ENCODE measurements at regions not wholly inside any gene's neighbourhood (a gene's known extent, or its start where the extent isn't known, plus 50 kb on each side); places are given as distances from the start of the nearest gene placed in this dataset.

DNA sequence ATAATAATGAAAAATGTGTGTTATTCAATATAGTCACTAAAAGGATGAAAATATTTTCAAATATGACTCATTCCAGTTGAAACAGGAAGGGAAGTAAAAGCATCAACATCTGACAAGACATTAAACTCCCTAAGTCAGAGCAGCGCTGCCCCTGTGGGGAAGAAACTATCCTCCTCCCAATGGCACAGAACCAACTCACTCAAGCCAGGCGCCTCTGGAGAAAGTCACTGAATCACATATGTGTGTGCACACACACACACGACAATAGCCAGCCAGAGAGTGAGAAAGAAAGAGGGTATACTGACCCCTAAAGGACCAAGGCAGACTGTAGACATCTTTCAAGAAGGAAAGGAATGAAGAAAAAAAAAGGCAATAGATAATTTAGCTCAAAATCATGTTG is 126.9 kb downstream of the SETD4 start:
- no peak for DNase-seq

DNA sequence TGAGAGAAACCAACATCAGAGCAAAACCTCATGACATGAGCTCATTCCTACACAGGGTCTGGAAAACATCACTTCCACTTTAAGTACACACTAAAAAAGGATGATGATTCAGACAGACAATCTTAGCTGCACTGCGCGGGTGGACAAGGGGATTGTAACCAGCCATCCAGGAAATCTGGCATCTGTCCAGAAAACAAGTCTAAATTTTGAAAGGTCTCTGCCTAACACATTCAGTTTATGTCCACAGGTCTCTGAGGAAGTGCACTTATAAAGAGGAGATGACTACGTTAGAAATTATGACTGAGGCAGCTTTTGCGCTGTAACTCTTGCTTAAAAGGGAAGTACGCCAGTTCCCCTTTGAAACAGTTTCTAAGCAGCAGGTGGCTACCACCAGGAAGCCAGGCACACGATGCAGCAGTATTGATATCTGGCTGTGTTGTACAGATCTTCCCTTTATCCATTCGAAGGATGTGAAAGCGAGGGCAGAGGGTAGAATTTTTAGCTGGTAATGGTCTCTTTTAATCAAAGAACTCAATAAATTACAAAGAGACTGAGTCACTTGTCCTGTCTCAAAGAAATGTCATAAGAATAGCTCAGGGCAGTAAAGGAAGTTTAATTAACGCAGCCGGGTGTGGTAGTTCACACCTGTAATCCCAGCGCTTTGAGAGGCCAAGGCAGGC is 128.0 kb downstream of the SETD4 start:
- no peak for DNase-seq

DNA sequence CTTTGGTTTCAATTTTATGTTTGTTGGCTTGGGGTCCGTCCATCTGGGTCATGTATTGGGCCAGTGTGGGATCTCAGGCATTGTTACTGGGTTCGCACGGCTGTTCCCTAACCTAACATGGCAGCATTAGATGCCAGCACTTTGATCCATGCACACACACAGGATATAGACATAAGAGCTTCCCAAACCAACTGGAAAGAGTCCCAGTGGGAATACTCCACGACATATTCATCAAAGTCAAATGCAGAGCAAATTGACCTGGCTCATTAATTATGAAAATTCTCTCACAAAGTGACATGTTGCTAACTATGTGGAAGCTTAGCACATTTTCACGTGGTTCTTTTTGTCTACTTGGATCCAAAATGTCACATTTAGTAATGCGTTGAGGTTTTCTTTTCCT is 130.4 kb downstream of the SETD4 start:
- no peak for DNase-seq

DNA sequence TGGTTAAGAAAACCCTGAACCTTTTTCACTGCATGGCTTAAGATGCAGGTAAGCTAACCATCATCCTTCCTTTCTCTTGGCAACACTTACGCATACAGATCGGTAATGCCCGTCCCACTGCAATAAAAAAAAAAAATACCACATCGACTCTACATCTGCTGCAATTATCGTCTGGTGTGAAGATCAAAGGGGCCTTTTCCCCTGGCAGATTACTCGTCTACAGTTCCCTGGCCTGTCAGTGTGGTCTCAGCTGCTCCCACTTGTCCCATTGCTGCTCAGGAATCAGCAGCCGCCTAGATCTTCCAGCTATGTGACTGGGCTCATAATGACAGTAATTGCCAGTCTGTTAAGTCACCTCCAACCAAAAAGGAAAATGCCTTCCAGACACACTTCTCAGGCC is 133.1 kb downstream of the SETD4 start:
- DNase-seq = no peak

DNA sequence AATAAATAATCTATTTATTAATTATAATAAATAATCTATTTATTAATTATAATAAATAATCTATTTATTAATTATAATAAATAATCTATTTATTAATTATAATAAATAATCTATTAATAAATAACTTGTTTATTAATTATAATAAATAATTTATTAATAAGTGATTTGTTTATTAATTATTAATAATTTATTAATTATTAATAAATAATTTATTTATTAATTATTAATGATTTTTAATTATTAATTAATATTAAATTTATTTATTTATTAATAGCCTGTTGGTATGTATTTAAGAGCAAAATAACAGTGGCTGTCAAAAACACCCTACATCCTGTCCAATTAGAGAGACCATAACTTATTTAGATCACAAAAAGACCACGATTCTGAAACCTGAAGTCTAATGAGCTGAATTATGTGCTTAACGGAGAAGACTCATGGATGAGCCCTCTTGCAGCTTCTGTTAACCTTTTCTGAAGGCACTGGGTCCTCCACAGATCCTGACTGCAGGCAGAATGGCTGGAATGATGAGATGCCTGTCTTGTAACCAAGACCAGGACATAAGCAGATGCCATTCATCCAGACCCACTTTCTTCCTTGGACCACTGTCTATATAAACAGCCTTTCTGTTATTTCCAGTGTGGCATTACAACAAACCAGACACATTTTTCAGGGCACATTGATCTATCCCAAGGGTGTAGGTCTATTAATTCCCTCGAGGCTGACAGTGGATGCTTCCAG is 134.2 kb downstream of the SETD4 start:
- no peak for DNase-seq

DNA sequence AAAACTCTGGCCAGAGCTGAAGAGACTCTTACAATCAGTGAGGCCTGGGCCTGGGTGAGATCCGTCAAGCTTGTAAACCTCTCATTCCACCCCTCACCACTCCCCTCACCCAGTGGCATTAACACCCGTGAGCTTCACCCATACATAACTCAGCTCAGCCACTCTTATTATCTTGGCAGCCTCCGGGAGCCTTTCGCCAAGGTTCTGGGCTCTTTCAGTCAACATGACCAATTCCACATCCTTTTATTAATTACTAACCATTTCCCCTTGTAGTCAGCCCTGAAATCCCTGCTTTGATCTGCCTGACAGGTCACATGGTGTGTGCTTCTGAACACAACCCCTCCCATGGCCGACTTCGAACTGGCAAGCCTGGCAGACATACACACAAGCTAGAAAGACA is 134.8 kb downstream of the SETD4 start:
- DNase-seq = no peak

DNA sequence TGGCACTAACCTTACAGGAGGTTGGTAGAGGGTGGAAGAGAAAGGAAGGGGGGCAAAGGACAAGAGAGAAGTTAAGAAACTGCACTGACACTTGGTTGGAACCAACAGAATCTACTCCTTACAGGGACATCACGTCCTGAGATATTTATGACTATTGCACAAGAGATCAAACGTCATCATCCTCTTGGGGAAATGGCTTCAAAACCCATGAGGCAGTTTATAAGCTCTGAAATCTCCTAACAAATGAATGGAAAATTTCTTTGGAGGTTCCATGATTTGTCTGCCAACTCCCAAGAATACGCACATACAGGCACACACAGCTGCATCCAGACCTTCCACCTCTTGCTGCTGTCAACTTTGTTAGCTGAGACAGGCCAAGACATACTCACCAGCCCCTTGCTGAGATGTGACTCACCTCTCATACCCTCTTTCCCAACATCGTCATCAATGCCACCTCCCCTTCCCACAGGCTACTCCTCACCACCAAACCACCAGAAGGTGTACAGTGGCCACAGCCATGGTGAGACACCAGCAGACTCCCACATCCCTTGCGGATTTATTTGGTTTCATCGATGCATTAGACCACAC is 135.5 kb downstream of the SETD4 start:
- no peak for DNase-seq

DNA sequence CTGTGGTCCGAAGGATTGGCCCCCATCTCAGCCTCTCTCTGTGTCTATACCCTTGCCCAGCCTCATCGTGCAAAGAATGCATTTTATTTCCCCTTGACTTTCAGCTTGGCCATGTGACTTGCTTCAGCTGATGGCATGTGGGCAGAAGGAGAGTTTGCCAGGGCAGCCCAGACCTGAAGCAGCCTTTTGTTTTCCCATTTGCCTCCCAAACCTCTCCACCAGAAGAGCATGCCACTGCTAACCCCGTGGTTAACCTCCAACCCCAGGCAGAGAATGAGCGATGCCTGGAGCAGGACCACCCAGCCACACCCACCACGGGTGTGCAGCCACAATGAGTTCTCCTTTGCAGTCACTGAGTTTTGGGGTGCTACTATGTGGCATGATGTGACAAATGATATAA is 136.4 kb downstream of the SETD4 start:
- DNase-seq = no peak

DNA sequence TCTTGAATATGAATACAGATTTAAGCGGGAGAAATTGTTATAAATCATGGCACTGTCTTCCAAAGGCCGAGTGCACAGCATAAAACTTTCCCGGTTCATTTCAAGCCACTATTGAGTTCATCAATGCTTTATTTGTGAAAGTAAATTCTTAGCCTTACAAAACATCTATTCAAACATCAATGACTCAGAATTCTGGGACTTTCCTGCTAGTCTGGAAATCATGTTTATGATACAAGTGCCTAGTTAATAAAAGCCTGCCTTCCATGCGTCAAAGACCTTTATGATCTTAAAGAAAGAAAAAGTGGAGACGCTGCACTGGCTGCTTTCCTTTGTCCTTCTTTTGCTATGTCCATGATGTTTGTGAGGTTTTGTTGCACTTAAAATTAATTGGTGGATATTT is 137.7 kb downstream of the SETD4 start:
- DNase-seq = no peak

DNA sequence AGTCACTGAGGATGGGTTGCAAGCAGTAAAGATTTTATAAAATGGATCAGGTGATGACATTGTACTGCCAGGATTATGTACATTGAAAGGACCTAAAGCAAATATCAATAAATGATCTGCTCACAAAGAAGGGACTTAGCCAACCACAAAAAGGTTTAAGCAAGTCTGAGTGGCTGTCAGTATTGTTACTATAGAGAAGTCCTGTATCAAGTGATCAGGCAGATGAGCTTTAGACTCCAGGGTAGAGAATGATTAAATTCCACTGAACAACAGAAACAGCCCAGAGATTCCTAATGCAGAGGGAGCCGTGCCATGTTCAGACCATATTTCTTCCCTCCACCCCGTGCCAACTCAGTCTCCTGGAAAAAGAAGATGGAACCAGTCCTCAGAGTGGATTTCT is 138.9 kb downstream of the SETD4 start:
- DNase-seq = no peak

DNA sequence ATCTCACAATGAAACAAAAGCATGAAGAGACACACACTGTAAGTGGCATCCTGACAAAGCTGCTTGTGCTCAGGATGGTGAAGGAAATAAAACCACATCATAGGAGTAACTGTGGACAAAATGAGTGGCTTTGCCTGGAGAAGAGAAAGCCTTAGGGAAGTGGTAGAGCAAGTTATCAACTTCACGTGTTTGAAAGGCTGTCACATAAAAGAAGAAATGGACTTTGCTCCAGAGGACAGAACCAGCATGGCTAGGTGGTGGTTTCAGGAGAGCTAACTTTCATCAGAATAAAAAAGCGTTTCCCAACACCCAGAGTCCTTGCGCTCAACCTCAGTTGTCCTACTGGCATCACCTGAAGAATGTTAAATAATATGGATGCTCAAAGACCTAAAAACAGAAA is 139.9 kb downstream of the SETD4 start:
- no peak for DNase-seq

DNA sequence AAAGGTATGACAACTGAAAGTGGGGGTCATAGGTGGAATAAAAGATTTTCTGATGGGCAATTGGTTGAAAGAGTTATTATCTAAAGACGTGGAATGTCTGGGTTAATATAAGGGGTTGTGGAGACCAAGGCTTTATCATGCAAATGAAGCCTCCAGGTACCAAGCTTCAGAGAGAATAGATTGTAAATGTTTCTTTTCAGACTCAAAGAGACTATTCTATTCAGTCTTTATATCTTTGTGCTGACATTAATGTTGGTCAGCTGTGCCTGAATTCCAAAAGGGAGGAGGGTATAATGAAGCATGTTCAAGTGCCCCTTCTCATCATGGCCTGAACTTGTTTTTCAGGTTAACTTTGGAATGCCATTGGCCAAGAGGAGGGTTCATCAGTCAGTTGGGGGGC is 145.3 kb downstream of the SETD4 start:
- no peak for DNase-seq

DNA sequence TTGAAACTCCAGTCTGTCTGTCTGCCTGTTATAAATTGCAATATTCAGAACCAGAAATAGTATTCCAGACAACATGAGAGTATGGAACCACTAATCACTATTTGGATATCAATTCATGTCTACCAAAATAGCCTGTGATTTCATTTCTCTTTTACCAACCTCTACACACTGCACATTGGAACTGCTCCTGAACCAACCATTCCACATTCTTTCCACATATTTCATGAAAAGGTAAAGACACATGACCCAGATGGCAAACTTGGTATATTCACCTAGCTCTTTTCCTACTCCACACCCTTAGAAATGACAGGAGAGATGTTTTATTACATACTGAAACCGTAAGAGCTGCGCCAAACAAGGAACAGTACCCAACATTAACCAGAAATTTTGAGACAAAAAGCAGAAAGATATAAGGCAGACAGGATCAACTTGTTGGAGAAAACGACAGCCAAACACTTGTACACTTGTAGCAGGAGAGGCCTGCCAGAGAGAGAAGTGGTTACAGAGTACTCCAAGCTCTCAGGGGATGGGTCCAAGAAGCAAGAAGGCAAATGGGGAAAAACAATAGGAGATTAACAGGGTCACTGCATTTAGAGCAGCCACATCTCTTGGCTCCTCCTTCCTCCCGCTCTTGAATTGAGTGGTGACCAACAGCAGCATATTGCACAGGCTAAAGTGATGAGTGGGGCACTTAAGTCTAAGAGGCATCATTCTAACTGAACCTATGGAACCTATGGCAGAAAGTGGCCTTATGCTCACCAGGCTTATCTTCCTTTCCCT is 148.7 kb downstream of the SETD4 start:
- DNase-seq = no peak

DNA sequence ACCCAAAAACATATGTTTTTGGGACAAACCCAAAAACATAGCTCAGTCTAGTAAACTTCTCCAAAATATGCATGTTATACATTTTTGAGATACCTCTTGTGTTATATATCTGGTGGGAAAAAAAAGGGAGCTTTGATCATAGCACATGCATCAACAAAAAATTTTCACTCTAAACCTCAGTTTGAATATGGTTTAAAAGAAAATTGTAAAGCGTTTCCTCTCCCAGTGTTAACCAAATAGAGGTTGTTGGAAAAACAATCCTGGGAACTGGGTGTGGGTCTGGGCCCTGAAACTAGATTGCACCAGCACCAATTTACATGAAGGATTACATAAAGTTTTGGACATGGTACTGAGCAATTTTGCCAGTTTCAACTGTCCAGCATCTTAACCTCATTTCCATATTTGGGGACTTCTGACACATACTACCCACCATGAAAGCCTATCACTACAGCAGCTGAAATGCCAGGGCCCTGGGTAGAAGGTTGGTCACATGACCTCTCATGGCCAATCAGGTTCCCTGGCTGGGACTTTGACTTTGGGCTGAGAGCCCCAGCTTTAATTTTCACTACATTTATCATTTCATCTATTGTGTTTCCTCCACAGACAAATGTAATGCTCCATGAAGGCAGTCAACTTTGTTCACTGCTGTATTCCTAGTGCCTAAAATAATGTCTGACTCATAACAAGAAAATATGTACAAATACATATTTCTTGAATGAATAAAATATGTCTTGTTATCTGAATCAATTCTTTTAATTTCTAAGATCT is 150.7 kb downstream of the SETD4 start:
- DNase-seq = no peak

DNA sequence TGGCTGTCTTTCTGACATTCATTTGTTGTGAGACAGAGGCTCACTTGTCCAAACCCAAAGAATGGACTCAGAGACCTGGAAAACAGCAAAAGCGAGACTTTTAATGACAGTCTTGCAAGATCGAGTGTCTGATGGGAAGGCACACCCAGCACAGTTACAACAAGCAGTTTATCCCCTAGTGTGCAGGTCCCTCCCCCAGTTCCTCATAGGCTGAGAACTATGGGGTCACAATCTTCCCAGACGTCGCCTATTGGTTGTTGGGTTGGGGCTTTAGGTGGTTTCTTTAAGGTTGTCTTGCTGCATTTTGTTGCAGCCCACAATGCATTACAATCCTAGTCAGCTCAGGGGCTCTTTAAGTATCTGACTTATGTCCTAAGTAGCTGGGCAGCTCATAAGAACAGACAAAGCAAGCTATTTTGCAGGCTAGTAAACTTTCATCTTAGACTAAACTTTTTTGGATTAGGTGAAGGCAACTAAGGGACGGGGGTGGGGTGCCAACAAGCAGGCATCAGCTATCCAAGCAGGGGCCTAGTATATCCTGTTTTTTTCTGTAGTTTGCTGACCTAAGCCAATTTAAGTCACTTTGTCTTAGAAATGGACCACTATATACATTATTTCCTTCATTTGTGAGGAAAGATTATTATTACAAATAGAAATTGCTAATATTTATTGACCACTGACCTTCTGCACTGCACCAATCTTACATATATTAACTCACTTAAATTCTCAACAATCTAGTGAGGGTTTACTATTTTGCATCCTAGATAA is 151.8 kb downstream of the SETD4 start:
- DNase-seq = no peak

DNA sequence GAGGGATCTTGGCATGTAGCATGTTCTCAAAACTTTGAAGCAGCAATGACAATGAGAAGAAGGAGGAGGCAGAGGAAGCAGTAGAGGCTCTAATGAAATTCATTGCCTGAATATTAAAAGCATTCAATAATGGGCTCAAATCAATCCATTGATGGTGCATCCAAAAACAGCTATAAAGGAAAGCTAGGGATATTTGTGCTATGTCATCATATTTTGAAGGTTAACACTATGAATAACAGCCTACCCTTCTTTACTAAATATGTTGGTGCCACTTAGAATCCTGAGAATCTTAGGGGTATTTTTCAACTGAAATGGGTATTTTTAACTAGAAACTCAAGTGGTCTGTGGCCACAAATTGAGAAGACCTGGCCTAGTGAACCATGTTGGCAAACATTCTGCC is 153.7 kb downstream of the SETD4 start:
- no peak for DNase-seq

DNA sequence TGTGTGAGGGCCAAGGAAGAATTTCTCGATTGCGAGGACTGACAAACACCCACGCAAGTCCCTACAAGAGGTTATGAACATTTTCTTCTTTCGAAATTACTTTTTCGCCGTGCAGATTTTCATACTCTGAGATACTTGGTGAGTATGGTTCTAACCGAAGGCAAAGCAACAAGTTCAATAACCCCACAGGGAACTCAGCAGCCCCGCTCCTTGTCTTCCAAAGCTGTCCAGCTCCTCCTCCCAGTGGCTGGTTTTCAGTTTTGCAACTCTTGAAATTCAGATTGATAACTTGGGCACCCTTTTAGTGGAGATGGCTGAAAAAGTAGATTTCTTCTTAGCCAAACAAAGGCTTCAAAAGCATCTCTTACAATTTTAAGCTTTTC is 154.4 kb downstream of the SETD4 start:
- no peak for DNase-seq

DNA sequence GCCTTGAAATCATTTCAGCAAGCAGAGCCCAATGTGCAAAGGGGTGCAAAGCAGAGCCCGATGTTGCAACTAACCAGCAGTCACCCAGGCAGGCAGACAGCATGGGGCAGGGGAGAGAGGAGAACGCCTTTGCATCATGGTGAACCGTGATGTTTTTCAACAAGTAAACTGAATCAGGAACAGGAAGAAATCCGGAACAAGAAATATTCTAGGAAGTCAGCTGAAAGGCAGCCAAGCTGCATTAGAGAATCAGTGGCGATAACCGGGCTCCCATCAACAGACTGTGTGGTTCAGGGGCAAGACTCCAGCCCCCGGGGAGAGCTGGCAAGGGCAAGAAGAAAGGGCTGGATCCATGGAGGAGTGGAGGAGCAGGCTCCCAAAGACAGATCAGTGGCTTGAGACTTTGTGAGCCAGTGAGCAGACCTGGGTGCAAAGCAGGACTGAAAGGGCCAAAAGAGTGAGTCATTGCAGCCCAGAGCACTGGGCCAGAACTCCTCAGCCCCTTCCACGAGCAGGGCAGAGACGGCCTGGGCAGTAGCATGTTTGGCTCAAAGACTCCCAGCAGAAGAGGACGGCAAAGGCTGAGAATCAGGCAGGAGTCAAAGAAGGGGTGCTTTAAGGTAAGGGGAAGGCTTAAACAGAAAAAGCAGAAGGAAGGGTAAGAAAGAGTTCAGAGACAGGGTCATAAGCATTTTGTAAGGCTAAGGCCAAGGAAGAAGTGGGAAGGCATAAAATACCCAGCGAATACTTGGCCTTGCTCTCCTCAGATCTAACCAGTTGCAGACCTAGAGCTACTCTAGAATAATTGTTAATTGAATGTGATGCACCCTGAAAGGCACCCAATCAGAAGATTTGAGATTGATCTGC is 155.0 kb downstream of the SETD4 start:
- DNase-seq = no peak

DNA sequence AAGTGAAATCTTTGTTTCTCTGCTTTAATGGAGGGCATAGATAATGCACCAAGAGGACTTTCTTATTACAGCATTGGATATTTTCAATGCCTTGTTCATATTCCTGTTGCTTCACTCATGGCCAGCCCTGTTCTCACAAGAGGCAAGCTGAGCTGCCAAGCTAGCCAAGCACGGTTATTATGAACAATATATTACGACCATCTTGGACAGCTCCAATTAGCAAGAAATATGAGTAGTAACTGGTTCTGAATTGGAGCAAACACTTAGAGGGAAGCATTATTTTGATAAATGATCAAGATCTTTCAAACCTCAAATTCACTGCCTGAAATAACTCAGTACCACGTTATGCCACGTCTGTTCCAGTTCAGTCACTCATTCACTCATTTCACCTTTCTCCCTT is 159.8 kb downstream of the SETD4 start:
- DNase-seq = no peak

DNA sequence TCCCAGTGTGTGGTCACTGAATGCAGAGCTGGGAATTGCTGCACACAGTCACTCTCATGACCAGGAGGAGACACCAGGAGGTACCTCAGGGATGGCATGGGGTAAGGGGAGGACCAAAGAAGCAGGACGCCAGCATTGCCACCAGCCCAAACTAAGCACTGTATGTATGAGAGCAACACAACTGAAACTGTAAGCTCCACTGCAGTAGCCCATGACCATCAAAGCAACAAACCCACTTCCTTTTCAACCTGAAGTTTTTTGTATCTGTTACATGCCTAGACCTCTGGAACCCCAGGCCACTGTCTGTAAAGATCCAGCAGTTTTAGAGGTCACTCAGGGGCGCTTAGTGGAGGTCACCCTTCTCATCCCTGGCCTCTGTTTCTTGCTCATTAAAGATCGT is 164.3 kb downstream of the SETD4 start:
- DNase-seq = no peak

DNA sequence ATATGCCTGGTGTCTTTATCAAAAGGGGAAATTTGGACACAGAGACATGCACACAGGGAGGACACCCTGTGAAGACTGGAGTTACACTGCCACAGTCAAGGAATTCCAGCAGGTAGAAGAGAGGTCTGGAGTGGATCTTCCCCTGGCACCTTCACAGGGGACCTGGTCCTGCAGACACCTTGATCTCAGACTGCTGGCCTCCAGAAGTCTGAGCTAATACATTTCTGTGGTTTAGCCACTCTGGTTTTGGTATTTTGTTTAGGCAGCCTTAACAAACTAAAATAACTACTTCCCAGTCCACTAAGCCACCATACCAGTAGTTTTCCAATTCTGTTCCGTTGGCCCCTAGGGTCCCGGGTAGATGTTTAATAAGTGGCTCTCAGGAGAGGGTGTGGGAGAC is 164.7 kb downstream of the SETD4 start:
- no peak for DNase-seq
